Mammary epithelial cell (primary cell): ENCODE measurements at regions not wholly inside any gene's neighbourhood (a gene's known extent, or its start where the extent isn't known, plus 50 kb on each side); places are given as distances from the start of the nearest gene placed in this dataset.

Source experiments
- CTCF ChIP-seq, 2 donors: IDR thresholded peaks in 1 of 2; conservative IDR thresholded peaks in 1 of 2; 2 replicates each; pipeline ENCODE4 v1.5.1; 2011 to 2012; ENCODE audit warnings: inconsistent platforms in 2 of 2, low read length in 2 of 2, mild to moderate bottlenecking in 2 of 2, control low read depth in 1 of 2, low read depth in 1 of 2; ENCODE audit not compliant: insufficient read depth in 1 of 2; ENCODE audit errors: extremely low read depth in 1 of 2
- EZH2 ChIP-seq: IDR thresholded peaks from 2 replicates; pipeline ENCODE4 v1.6.1; 2012; ENCODE audit warnings: low read length, inconsistent platforms, borderline replicate concordance

DNA sequence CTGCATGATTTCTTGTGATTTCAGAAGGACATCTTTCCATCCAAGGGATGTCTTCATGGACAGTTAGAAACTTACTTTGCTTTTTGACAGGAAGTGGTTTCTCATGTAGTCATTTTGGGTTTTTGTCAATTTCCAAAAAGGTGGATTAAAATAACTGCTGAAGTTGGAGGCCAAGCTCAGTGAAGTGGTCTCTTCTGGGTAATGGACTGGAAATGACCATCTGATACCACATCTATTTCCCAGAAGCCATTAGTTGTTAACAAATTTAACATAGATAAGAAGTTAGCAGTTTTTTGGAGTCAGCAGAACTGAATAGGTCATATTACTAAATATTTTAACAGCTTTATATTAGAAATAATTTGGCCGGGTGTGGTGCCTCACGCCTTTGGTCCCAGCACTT is 86.2 kb upstream of the MYO10 start:
- TF ChIP-seq CTCF (conservative IDR thresholded peaks at IDR 0.05 in 1 of 2, IDR thresholded peaks at IDR 0.05 in 1 of 2; ENCODE audit: extremely low read depth in 1 of 2, insufficient read depth in 1 of 2, low read depth in 1 of 2, low read length in 2 of 2) (no peak), EZH2 (no peak)
